K562 (cell line): ENCODE measurements at regions not wholly inside any gene's neighbourhood (a gene's known extent, or its start where the extent isn't known, plus 50 kb on each side); places are given as distances from the start of the nearest gene placed in this dataset.

Experiments used
- FOXA3 ChIP-seq, 2 experiments: fragments of 450-650 bp in 1 of 2; sonication (generic) in 1 of 2; formaldehyde crosslinking; IDR thresholded peaks in 1 of 2; conservative IDR thresholded peaks in 1 of 2; 2 replicates each; pipeline versions ENCODE4 v1.4.0 to v1.8.0; 2020 to 2022; ENCODE audit warnings: mild to moderate bottlenecking in 2 of 2, missing genetic modification reagents in 1 of 2
- KLF13 ChIP-seq: fragments of 450-650 bp; IDR thresholded peaks from 2 replicates; pipeline ENCODE4 v1.6.1; 2016; ENCODE audit warnings: missing genetic modification characterization, low read depth, mild to moderate bottlenecking, missing compliant biosample characterization, moderate library complexity, borderline replicate concordance
- NFIC ChIP-seq: fragments of 450-650 bp; IDR thresholded peaks from 2 replicates; pipeline ENCODE4 v1.6.1; 2017; ENCODE audit warnings: mild to moderate bottlenecking, inconsistent platforms
- POLR2AphosphoS5 ChIP-seq: IDR thresholded peaks from 2 replicates; pipeline ENCODE4 v1.6.1; 2011; ENCODE audit warnings: mild to moderate bottlenecking, low read depth, low read length, moderate library complexity; ENCODE audit not compliant: control insufficient read depth, insufficient read depth
- ZFX ChIP-seq: sonication (generic); formaldehyde crosslinking; IDR thresholded peaks from 2 replicates; pipeline ENCODE4 v1.8.0; 2022; ENCODE audit warnings: mild to moderate bottlenecking, missing genetic modification reagents, moderate library complexity

DNA sequence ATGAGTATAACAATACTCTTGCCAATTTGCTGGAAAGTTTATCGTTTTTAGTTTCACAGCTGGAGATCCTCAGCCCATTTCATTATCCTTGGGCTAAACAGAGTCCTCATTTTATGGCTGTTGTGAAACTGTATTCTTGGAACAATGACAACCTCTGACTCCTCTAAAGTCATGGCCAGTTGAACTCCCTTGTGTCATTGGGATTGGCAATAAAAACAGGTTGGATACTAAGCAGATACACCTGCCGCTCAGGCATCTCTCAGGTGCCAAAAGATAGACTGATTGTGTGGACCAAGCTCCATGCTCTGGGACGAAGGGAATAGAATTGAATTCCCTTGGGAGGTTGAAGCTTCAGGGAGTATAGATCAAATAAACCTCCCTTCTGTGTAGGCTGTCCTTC, 182.2 kb downstream of the WDR11 start:
- TF ChIP-seq NFIC (no peak), ZFX (no peak), KLF13 (no peak), FOXA3 (CRISPR knock-in tag; conservative IDR thresholded peaks at IDR 0.05 in 1 of 2, IDR thresholded peaks at IDR 0.05 in 1 of 2) (no peak), POLR2AphosphoS5 (no peak)
